Heart left ventricle (tissue), 13 donors: ENCODE measurements at regions not wholly inside any gene's neighbourhood (a gene's known extent, or its start where the extent isn't known, plus 50 kb on each side); places are given as distances from the start of the nearest gene placed in this dataset.

Experiments
- CTCF ChIP-seq, 12 donors: fragments of 200-600 bp; sonication (generic) in 4 of 12; IDR thresholded peaks; one replicate each; pipeline versions ENCODE4 v1.5.0 to v1.8.0; 2018 to 2022; ENCODE audit warnings: antibody characterized with exemption in 12 of 12, mild to moderate bottlenecking in 5 of 12
- POLR2A ChIP-seq, 2 donors: fragments of 450-650 bp; IDR thresholded peaks; one replicate each; pipeline ENCODE4 v1.6.1; 2017; ENCODE audit warnings: antibody characterized with exemption in 2 of 2, mild to moderate bottlenecking in 2 of 2, moderate library complexity in 2 of 2
- donor health status: ischemic (EF 13 %, LVEDD 7.1; RV severe dilation, severe dysfunction).
- donor health status: DM: no; HTN: yes; CAD: no.
- donor health status: DM: no; HTN: no; CAD: no.
- donor health status: ischemic (EF 25% LVEDD 6.9; RV normal size, moderate dysfunction).
- donor health status: ischemic (EF 25% LVEDD 5.7; RV mildly dilated, moderate dysfunction).
- donor health status: ischemic (EF 35%, LVEDD 5.7; RV mildly dilated, moderate dysfunction).
- donor health status: nonischemic (EF 11% LVEDD 7.7; RV severe dilation, severe dysfunction).
- donor health status: DM: yes; HTN: yes; CAD: no.
- donor health status: PGD.
- donor health status: ischemic (EF 29% LVEDD 5.4; RV normal size, mild dysfunction).
- donor health status: nonischemic (EF 23%, LVEDD 6.1; RV moderate dilation, normal function).

- TF ChIP-seq CTCF (IDR thresholded peaks at IDR 0.05) = no peak
- TF ChIP-seq POLR2A (IDR thresholded peaks at IDR 0.05) = no peak
Observed at GRCh38 chr1:221634606-221635005, 107.3 kb downstream of the DUSP10 start.
